Jurkat, Clone E6-1 (cell line): ENCODE measurements at regions not wholly inside any gene's neighbourhood (a gene's known extent, or its start where the extent isn't known, plus 50 kb on each side); places are given as distances from the start of the nearest gene placed in this dataset.
"Not testable (repeated sequence)": the region's sequence is repeated elsewhere in the genome, so short reads cannot be mapped to it uniquely, and the experiment has no call there.

ENCODE experiments used
- DNase-seq: peaks from one replicate; pipeline ENCODE4 v3.0.0-alpha.2; 2011; ENCODE audit warnings: low read depth, low spot score
- H3K4me3 ChIP-seq: 2 replicates; pipeline ENCODE4 v1.5.1; 2011; ENCODE audit warnings: mild to moderate bottlenecking, low read length, control low read depth, moderate library complexity

DNA sequence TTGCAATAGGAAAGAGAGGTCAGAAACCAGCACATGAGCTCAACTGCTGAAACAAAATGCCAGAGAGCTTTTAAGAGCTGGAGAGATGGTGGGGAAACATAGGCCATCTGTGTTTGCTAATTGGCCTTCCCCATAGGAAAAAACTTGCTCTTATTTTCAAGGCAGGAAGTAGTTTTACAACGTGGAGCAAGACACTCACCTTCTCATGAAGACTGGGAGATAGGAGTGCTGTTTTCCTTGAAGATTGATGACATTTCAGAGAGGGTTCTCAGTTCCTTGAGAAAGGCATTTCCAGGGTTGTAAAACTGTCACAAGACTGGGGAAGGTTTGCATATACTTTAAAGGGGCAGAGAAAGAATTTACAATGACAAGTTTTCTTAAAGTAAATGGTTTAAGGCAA is 586.3 kb upstream of the RAG2 start:
- DNase-seq = no peak
- no peak overlapping the region for H3K4me3 ChIP-seq

DNA sequence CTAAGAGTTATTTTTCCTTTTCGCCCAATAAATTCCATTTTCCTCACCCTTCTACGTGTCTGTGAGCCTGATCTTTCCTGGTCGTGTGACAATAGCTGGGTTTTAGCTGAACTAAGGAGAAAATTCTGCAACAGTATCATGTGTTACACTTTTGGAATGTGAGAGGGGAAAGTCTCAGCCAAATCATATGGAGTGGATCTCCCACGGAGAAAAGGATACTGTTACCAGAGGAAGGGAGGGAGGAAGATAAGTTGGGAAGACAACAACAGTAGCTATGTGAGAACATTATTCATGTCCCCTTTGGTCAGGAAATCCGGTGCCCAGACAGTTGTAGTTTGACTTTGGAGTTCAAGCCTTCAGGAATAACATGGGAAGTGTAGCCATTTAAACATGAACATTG is 584.0 kb upstream of the RAG2 start:
- DNase-seq = no peak
- H3K4me3 ChIP-seq = no peak overlapping the region

DNA sequence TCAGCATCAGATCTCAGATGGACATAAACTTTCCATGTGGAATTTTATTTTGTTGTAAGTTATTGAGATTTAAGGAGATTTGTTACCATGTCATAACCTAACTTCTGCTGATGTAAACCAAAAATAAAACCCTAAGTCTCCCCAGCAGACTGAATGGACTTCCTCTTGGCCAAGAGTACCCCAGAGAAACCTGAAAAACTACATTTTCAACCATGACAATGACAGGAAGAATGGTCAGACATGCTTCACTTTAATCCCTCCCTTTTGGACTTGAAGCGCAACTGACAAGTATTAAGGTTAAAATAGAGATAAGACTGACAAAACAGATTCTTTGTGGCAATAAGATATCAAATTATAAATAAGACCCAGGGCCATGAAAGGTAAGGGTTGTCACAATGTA is 579.7 kb upstream of the RAG2 start:
- no peak overlapping the region for H3K4me3 ChIP-seq
- DNase-seq = no peak

- H3K4me3 ChIP-seq = no peak overlapping the region
- DNase-seq = no peak
Measured at GRCh38 chr11:37171451-37171850, 573.4 kb upstream of the RAG2 start.

- H3K4me3 ChIP-seq = no peak overlapping the region
- DNase-seq = no peak
Measured at GRCh38 chr11:37170311-37170710, 572.3 kb upstream of the RAG2 start.

DNA sequence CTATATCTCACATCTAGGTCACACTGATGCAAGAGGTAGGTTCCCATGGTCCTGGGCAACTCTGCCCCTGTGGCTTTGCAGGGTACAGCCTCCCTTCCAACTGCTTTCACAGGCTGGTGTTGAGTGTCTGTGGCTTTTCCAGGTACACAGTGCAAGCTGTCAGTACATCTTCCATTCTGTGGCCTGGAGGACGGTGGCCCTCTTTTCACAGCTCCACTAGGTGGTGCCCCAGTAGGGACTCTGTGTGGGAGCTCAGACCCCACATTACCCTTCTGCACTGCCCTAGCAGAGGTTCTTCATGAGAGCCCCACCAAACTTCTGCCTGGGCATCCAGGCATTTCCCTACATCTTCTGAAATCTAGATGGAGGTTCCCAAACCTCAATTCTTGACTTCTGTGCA is 547.4 kb upstream of the RAG2 start:
- DNase-seq, H3K4me3 ChIP-seq: not testable (repeated sequence)

- no peak for DNase-seq
- no peak overlapping the region for H3K4me3 ChIP-seq
Measured at GRCh38 chr11:37142591-37142990, 544.6 kb upstream of the RAG2 start.

DNA sequence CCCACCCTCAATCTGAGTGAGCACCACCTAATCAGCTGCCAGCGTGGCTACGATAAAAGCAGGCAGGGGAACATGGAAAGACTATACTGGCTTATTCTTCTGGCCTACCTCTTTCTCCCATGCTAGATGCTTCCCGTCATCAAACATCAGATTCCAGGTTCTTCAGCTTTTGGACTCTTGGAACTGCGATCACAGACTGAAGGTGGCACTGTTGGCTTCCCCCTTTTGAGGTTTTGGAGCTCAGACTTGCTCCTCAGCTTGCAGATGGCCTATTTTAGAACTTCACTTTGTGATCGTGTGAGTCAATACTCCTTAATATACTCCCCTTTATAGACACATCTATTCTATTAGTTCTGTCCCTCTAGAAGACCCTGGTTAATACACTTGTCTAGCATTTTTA is 543.7 kb upstream of the RAG2 start:
- no peak overlapping the region for H3K4me3 ChIP-seq
- no peak for DNase-seq

DNA sequence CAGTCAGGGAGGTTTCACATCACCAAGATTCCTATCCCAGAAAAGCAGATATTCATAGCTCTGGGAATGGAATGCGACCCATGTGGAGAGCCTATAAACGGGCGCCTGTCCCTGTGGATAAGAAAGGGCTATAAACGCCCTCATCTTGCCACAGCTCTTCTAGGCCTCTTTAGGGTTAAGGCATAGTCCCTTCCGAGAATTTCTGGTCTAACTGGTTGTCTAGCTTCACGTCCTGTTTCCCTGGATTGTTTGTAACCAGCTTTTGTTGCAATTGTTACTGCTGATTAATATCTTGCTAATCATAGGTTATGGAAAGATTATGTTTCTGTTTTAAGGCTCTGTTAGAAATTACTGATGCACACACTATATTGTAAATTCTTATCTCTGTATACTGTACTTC is 537.6 kb upstream of the RAG2 start:
- not testable (repeated sequence) for H3K4me3 ChIP-seq, DNase-seq

DNA sequence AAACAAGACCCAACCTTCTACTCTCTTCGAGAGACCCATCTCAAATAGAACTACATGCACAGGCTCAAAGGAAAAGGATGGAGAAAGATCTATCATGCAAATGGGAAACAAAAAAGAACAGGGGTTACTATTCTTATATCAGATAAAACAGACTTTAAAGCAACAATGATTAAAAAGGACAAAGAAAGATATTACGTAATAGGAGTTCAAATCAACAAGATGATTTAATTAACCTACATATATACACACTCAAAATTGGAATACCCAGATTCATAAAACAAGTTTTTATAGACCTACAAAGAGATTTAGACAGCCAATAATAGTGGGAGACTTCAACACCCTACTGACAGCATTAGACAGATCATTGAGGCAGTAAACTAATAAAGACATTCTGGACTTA is 536.6 kb upstream of the RAG2 start:
- no peak overlapping the region for H3K4me3 ChIP-seq

GRCh38 chr11:37124384-37124783 is 526.3 kb upstream of the RAG2 start:
- H3K4me3 ChIP-seq = no peak overlapping the region
- DNase-seq = no peak

More for the DNA sequence above, 536.6 kb upstream of the RAG2 start:
- DNase-seq = no peak

GRCh38 chr11:37115963-37116362 is 517.9 kb upstream of the RAG2 start:
- DNase-seq = no peak

GRCh38 chr11:37110385-37110784 is 512.3 kb upstream of the RAG2 start:
- H3K4me3 ChIP-seq = no peak overlapping the region

More at GRCh38 chr11:37115963-37116362, 517.9 kb upstream of the RAG2 start:
- no peak overlapping the region for H3K4me3 ChIP-seq

DNA sequence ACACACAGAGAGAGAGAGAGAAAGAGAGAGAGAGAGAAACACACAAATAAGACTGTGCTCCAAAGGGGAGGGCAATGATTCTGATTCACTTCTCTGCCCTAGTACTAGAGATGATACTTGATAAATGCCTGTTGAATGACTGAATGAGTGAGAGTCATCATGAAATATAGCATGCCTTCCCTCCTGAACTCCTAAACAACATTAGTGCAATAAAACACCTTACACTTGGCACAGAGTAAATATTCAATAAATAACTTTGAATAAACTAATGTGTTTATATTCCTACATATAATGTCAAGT is 511.2 kb upstream of the RAG2 start:
- no peak for DNase-seq
- H3K4me3 ChIP-seq = no peak overlapping the region

More at GRCh38 chr11:37110385-37110784, 512.3 kb upstream of the RAG2 start:
- DNase-seq = no peak

GRCh38 chr11:37108436-37109285 is 510.6 kb upstream of the RAG2 start:
- DNase-seq = no peak
- no peak overlapping the region for H3K4me3 ChIP-seq

DNA sequence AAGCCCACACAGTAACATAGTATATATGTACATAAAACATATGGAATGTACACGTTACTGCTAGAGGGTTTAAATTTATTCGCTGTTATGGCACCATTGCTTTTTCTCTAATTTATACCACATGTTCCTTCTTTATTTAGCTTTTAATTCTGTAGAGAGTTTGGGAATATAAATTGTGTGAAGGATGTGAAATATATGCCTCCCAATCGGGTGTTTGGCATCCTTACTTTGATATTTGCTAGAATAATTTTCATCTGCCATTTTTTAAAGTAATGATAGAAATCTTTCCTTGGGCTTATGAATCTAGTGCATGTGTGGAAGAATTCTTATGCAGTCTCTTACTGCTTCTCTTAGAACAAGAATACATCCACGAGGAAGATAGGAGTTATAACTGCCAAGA is 509.8 kb upstream of the RAG2 start:
- no peak overlapping the region for H3K4me3 ChIP-seq
- DNase-seq = no peak

GRCh38 chr11:37107415-37107814 is 509.4 kb upstream of the RAG2 start:
- DNase-seq = no peak
- no peak overlapping the region for H3K4me3 ChIP-seq

GRCh38 chr11:37105427-37105826 is 507.4 kb upstream of the RAG2 start:
- H3K4me3 ChIP-seq = no peak overlapping the region

GRCh38 chr11:37104380-37104779 is 506.3 kb upstream of the RAG2 start:
- no peak overlapping the region for H3K4me3 ChIP-seq
- no peak for DNase-seq

More at GRCh38 chr11:37105427-37105826, 507.4 kb upstream of the RAG2 start:
- no peak for DNase-seq

DNA sequence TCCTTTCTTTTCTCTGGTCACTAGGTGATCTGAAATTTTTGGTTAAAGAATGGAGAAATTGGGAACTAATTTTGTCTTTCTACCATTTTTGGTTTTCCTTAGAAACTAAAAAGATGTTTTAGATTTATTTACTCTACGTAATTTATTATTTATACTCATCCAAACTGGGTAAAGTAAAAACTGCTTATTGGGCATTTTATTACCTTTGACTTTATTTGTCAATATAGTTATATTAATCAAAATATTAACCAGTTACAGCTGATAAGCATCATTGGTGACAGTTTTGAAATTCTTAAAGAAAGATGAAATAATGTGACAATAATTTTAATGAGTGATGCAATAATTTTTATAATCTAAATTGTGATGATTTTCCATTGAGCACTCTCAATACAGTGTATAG is 502.0 kb upstream of the RAG2 start:
- no peak overlapping the region for H3K4me3 ChIP-seq
- DNase-seq = no peak

- no peak overlapping the region for H3K4me3 ChIP-seq
- no peak for DNase-seq
Measured at GRCh38 chr11:37092487-37092886, 494.5 kb upstream of the RAG2 start.
